Adrenal gland (tissue), 5 donors: ENCODE measurements at regions not wholly inside any gene's neighbourhood (a gene's known extent, or its start where the extent isn't known, plus 50 kb on each side); places are given as distances from the start of the nearest gene placed in this dataset.
"Not testable (repeated sequence)": the region's sequence is repeated elsewhere in the genome, so short reads cannot be mapped to it uniquely, and the experiment has no call there.

Experiments
- CTCF ChIP-seq, 6 experiments: fragments of 450-650 bp in 4 of 6; fragments of 200-600 bp in 2 of 6; sonication (generic) in 1 of 6; IDR thresholded peaks; 1 replicate in 5 of 6; 2 replicates in 1 of 6; pipeline versions ENCODE4 v1.5.1 to v1.8.0; 2016 to 2021; ENCODE audit warnings: antibody characterized with exemption in 6 of 6, mild to moderate bottlenecking in 2 of 6, moderate library complexity in 1 of 6
- POLR2A ChIP-seq, 2 donors: fragments of 450-650 bp; IDR thresholded peaks; one replicate each; pipeline ENCODE4 v1.6.1; 2017; ENCODE audit warnings: antibody characterized with exemption in 2 of 2, mild to moderate bottlenecking in 2 of 2, moderate library complexity in 1 of 2
- donor health status: DM: no; HTN: no; CAD: no.

DNA sequence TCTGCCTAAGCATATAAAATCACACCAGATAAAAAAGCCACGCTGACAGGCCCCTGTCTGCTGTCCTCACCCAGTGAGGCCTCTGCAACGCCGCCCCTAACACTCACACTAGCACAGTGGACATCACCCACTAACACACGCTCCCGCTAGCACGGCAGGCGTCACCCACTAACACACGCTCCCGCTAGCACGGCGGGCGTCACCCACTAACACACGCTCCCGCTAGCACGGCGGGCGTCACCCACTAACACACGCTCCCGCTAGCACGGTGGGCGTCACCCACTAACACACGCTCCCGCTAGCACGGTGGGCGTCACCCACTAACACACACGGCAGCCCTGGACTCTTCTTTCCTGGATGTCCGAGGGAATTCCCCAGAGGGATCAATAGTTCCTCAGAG, 141.6 kb upstream of the IRX1 start:
- not testable (repeated sequence) for TF ChIP-seq POLR2A, CTCF (IDR thresholded peaks at IDR 0.05)
